HCT116 (cell line): ENCODE measurements at regions not wholly inside any gene's neighbourhood (a gene's known extent, or its start where the extent isn't known, plus 50 kb on each side); places are given as distances from the start of the nearest gene placed in this dataset.

Experiments used
- ATAC-seq: fragments of 200-7000 bp; cut with Tn5 transposase; 2 replicates; pipeline ENCODE4 v1.9.1; 2020; ENCODE audit warnings: mild to moderate bottlenecking, moderate library complexity
- BruUV-seq: library from RNA; stranded (reverse); fragments of 400-500 nt; replicated peaks from 2 replicates; lab custom pipeline; 2021; lab: Mats Ljungman, UMichigan
- CTCF ChIA-PET: fragments of 300-600 bp; sonication (Branson Sonifier 250); formaldehyde crosslinking; loops from one replicate; lab custom pipeline; 2021; ENCODE audit warnings: antibody characterized with exemption; lab: Charles Lee
- POLR2A ChIA-PET: fragments of 300-600, 350-600 bp; sonication (Branson Sonifier 250); formaldehyde crosslinking; loops from one replicate; lab custom pipeline; 2021; ENCODE audit warnings: antibody characterized with exemption; lab: Charles Lee
- RAD21 ChIA-PET, 2 experiments: fragments of 300-600 bp; sonication (Branson Sonifier 250); formaldehyde crosslinking; loops; one replicate each; lab custom pipeline; 2023; ENCODE audit warnings: low total read pairs in 2 of 2; ENCODE audit not compliant: uncharacterized antibody in 2 of 2, unreplicated experiment in 2 of 2, low non-redundant PET in 1 of 2; lab: Charles Lee
- DNase-seq: peaks from one replicate; pipeline ENCODE4 v3.0.0-alpha.2; 2010; ENCODE audit warnings: low read depth, low spot score
- H2AFZ ChIP-seq: fragments of 200-600 bp; shearing (Covaris generic), sonication (generic); 2 replicates; pipeline ENCODE4 v1.6.1; 2017; ENCODE audit warnings: low read depth, mixed run types, mixed read lengths, antibody characterized with exemption, low read length; ENCODE audit not compliant: poor library complexity, severe bottlenecking
- H3K27ac ChIP-seq: 2 replicates; pipeline ENCODE4 v1.5.1; 2012; ENCODE audit warnings: low read depth, low read length
- H3K27me3 ChIP-seq: fragments of 200-600 bp; sonication (generic); 2 replicates; pipeline ENCODE4 v1.6.1; 2016; ENCODE audit warnings: mixed run types, low read length, mixed read lengths; ENCODE audit not compliant: insufficient read depth
- H3K36me3 ChIP-seq, 2 experiments: fragments of 200-500 bp in 1 of 2; fragments of 200-600 bp in 1 of 2; sonication (Bioruptor generic) in 1 of 2; sonication (generic) in 1 of 2; 2 replicates each; pipeline versions ENCODE4 v1.5.1 to v1.6.1; 2014 to 2016; ENCODE audit warnings: low read length in 2 of 2, inconsistent platforms in 1 of 2, mixed read lengths in 1 of 2, mixed run types in 1 of 2; ENCODE audit not compliant: insufficient read depth in 2 of 2, control insufficient read depth in 1 of 2
- H3K4me1 ChIP-seq, 2 experiments: fragments of 200-600 bp in 1 of 2; sonication (generic) in 1 of 2; 2 replicates each; pipeline versions ENCODE4 v1.5.1 to v1.6.1; 2012 to 2017; ENCODE audit warnings: low read length in 2 of 2, inconsistent platforms in 1 of 2, mild to moderate bottlenecking in 1 of 2, mixed read lengths in 1 of 2, mixed run types in 1 of 2, moderate library complexity in 1 of 2; ENCODE audit not compliant: insufficient read depth in 2 of 2, control insufficient read depth in 1 of 2
- H3K4me2 ChIP-seq: fragments of 200-600 bp; sonication (generic); 2 replicates; pipeline ENCODE4 v1.6.1; 2017; ENCODE audit warnings: mixed run types, low read length, mixed read lengths
- H3K4me3 ChIP-seq, 2 experiments: fragments of 200-600 bp in 1 of 2; sonication (generic) in 1 of 2; replicated peaks in 1 of 2; 2 replicates each; pipeline ENCODE4 v1.5.1; 2011 to 2016; ENCODE audit warnings: low read length in 2 of 2, control low read depth in 1 of 2, low read depth in 1 of 2, mild to moderate bottlenecking in 1 of 2, mixed read lengths in 1 of 2, mixed run types in 1 of 2
- H3K79me2 ChIP-seq: fragments of 200-600 bp; sonication (generic); 2 replicates; pipeline ENCODE4 v1.6.1; 2017; ENCODE audit warnings: mild to moderate bottlenecking, mixed run types, low read length, moderate library complexity, mixed read lengths; ENCODE audit not compliant: insufficient read depth
- H3K9ac ChIP-seq: fragments of 200-600 bp; sonication (generic); 2 replicates; pipeline ENCODE4 v1.6.1; 2016; ENCODE audit warnings: low read length, mixed read lengths
- H3K9me2 ChIP-seq: fragments of 200-600 bp; sonication (generic), shearing (Covaris generic); 2 replicates; pipeline ENCODE4 v1.6.1; 2017; ENCODE audit warnings: mixed run types, mild to moderate bottlenecking, moderate library complexity; ENCODE audit not compliant: insufficient read depth
- H3K9me3 ChIP-seq, 2 experiments: fragments of 200-500 bp in 1 of 2; fragments of 200-600 bp in 1 of 2; sonication (Bioruptor generic) in 1 of 2; sonication (generic) in 1 of 2; 2 replicates each; pipeline ENCODE4 v1.6.1; 2014 to 2017; ENCODE audit warnings: low read length in 2 of 2, mixed read lengths in 2 of 2, inconsistent platforms in 1 of 2, low read depth in 1 of 2, mild to moderate bottlenecking in 1 of 2, mixed run types in 1 of 2, moderate library complexity in 1 of 2; ENCODE audit not compliant: control insufficient read depth in 1 of 2, insufficient read depth in 1 of 2
- H4K20me1 ChIP-seq: fragments of 200-600 bp; sonication (generic), shearing (Covaris generic); 2 replicates; pipeline ENCODE4 v1.6.1; 2017; ENCODE audit warnings: mixed run types, mild to moderate bottlenecking, moderate library complexity; ENCODE audit not compliant: insufficient read depth
- CBX3 ChIP-seq: IDR thresholded peaks from 2 replicates; pipeline ENCODE4 v1.6.1; 2012; ENCODE audit warnings: low read depth
- CEBPB ChIP-seq: IDR thresholded peaks from 2 replicates; pipeline ENCODE4 v1.6.1; 2012; ENCODE audit warnings: low read depth
- CTCF ChIP-seq, 3 experiments: fragments of 200-600 bp in 1 of 3; sonication (generic) in 1 of 3; IDR thresholded peaks in 2 of 3; conservative IDR thresholded peaks in 1 of 3; 2 replicates each; pipeline ENCODE4 v1.5.1; 2012 to 2017; ENCODE audit warnings: low read depth in 2 of 3, low read length in 2 of 3, antibody characterized with exemption in 1 of 3, borderline replicate concordance in 1 of 3, control low read depth in 1 of 3, mild to moderate bottlenecking in 1 of 3, mixed read lengths in 1 of 3, mixed run types in 1 of 3, moderate library complexity in 1 of 3; ENCODE audit not compliant: insufficient read depth in 1 of 3
- FOSL1 ChIP-seq: IDR thresholded peaks from 2 replicates; pipeline ENCODE4 v1.6.1; 2012; ENCODE audit warnings: low read depth
- MAX ChIP-seq: IDR thresholded peaks from 2 replicates; pipeline ENCODE4 v1.6.1; 2012
- POLR2A ChIP-seq: IDR thresholded peaks from 2 replicates; pipeline ENCODE4 v1.7.0; 2011; ENCODE audit warnings: borderline replicate concordance; ENCODE audit not compliant: insufficient read depth, insufficient read length; ENCODE audit errors: extremely low read depth
- POLR2AphosphoS5 ChIP-seq: IDR thresholded peaks from 2 replicates; pipeline ENCODE4 v1.6.1; 2011; ENCODE audit warnings: mild to moderate bottlenecking, low read depth, low read length, moderate library complexity
- SIN3A ChIP-seq: IDR thresholded peaks from 2 replicates; pipeline ENCODE4 v1.6.1; 2012; ENCODE audit warnings: low read depth
- SRF ChIP-seq: IDR thresholded peaks from 2 replicates; pipeline ENCODE4 v1.6.1; 2012; ENCODE audit warnings: low read depth
- TCF7L2 ChIP-seq: IDR thresholded peaks from 2 replicates; pipeline ENCODE4 v1.7.0; 2011; ENCODE audit warnings: borderline replicate concordance, inconsistent platforms; ENCODE audit not compliant: insufficient read depth, insufficient read length; ENCODE audit errors: extremely low read depth
- YY1 ChIP-seq: IDR thresholded peaks from 2 replicates; pipeline ENCODE4 v1.6.1; 2011; ENCODE audit warnings: low read length, low read depth, moderate library complexity, mild to moderate bottlenecking; ENCODE audit not compliant: insufficient replicate concordance; ENCODE audit errors: extremely low read depth
- ZBTB33 ChIP-seq: IDR thresholded peaks from 2 replicates; pipeline ENCODE4 v1.6.1; 2011; ENCODE audit warnings: mild to moderate bottlenecking, low read length, moderate library complexity; ENCODE audit not compliant: insufficient replicate concordance; ENCODE audit errors: extremely low read depth
- ZNF274 ChIP-seq: fragments of 200-500 bp; sonication (Bioruptor generic); IDR thresholded peaks from 2 replicates; pipeline ENCODE4 v1.6.1; 2014; ENCODE audit warnings: mild to moderate bottlenecking, low read depth, low read length, inconsistent platforms
- intact Hi-C: fragments of 100-400 bp; cut with micrococcal nuclease; formaldehyde crosslinking; loops from 2 replicates; pipeline ENCODE4 v1.10.0; 2022

GRCh38 chr14:81819910-81820309, 286.3 kb upstream of the SEL1L start:
- BruUV-seq, result no TSS peak
- H3K4me3 ChIP-seq, result no peak overlapping the region
- intact Hi-C loops, result no loop called here
- H3K79me2 ChIP-seq, result no peaks in the 10 kb centered on the region
- H3K36me3 ChIP-seq, result no peaks in the 10 kb centered on the region
- H3K9me2 ChIP-seq, result no peaks in the 10 kb centered on the region
- ATAC-seq, result no peak
- H4K20me1 ChIP-seq, result no peaks in the 10 kb centered on the region
- H3K9ac ChIP-seq, result no peak overlapping the region
- no peak overlapping the region for H3K27ac ChIP-seq
- ChIA-PET POLR2A (no interaction called here), RAD21 (no interaction called here), CTCF (no interaction called here)
- H3K9me3 ChIP-seq, result peaks cover 0 to 5% of the 10 kb centered on the region in 2 experiments; a peak in 1 of 4 replicates
- H3K4me1 ChIP-seq, result no peaks in the 10 kb centered on the region
- no peak for DNase-seq
- H3K4me2 ChIP-seq, result no peak overlapping the region
- H3K27me3 ChIP-seq, result no peaks in the 10 kb centered on the region
- no peak overlapping the region for H2AFZ ChIP-seq
- no peak for TF ChIP-seq ZBTB33
- no peak for TF ChIP-seq SIN3A
- no peak for TF ChIP-seq YY1
- TF ChIP-seq FOSL1, result no peak
- no peak for TF ChIP-seq TCF7L2
- no peak for TF ChIP-seq POLR2AphosphoS5
- no peak for TF ChIP-seq MAX
- no peak for TF ChIP-seq POLR2A
- TF ChIP-seq SRF, result no peak
- TF ChIP-seq CBX3, result no peak
- TF ChIP-seq CEBPB, result no peak
- no peak for TF ChIP-seq ZNF274
- no peak for TF ChIP-seq CTCF (IDR thresholded peaks at IDR 0.05 in 2 of 3, conservative IDR thresholded peaks at IDR 0.05 in 1 of 3; ENCODE audit: borderline replicate concordance in 1 of 3, insufficient read depth in 1 of 3, low read depth in 2 of 3, low read length in 2 of 3)
